ENCODE measurements at regions not wholly inside any gene's neighbourhood (a gene's known extent, or its start where the extent isn't known, plus 50 kb on each side); places are given as distances from the start of the nearest gene placed in this dataset.

DNA sequence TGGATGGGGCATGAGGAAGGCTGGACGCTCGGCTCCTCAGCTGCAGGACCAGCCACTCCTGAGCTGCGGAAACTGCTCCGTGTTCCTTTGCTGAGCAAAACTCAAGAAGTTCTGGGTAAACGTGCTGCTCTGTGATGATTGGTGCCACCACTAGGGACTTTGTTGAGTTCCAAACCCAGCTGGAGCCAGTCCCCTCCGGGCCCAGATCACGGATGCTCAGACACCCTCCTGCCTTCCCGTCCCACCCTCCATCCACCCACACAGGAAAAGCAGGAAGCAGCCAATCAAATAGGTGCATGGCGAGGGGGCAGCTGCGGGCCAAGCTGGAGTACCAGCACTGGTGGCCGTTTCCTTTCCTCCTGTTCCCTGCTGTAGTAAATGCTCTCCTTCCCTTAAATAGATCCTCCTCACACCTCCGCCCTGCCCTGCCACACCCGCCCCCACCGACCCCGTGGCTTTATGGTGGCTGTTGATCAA, 68.0 kb downstream of the ADRA2C start:
- TF ChIP-seq EZH2 (IDR thresholded peaks at IDR 0.05; ENCODE audit: borderline replicate concordance) (no peak), EZH2phosphoT487 (IDR thresholded peaks at IDR 0.05; ENCODE audit: low read depth, severe bottlenecking, unreplicated experiment) (no peak)
- TF ChIP-seq, protein P1, sequence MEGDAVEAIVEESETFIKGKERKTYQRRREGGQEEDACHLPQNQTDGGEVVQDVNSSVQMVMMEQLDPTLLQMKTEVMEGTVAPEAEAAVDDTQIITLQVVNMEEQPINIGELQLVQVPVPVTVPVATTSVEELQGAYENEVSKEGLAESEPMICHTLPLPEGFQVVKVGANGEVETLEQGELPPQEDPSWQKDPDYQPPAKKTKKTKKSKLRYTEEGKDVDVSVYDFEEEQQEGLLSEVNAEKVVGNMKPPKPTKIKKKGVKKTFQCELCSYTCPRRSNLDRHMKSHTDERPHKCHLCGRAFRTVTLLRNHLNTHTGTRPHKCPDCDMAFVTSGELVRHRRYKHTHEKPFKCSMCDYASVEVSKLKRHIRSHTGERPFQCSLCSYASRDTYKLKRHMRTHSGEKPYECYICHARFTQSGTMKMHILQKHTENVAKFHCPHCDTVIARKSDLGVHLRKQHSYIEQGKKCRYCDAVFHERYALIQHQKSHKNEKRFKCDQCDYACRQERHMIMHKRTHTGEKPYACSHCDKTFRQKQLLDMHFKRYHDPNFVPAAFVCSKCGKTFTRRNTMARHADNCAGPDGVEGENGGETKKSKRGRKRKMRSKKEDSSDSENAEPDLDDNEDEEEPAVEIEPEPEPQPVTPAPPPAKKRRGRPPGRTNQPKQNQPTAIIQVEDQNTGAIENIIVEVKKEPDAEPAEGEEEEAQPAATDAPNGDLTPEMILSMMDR (IDR thresholded peaks at IDR 0.05; ENCODE audit: poor library complexity), result no peak
- Histone ChIP-seq H3K36me3 (replicated peaks; ENCODE audit: insufficient read depth, low read depth) (no peaks in the 10 kb centered on the region), H3K79me2 (no peaks in the 10 kb centered on the region), H3K27ac (no peak overlapping the region), H3K27me3 (peaks cover 5% of the 10 kb centered on the region), H3K4me2 (no peak overlapping the region), H3K9me2 (replicated peaks; ENCODE audit: insufficient read depth) (no peaks in the 10 kb centered on the region), H2AFZ (no peak overlapping the region), H3K4me3 (no peak overlapping the region), H4K20me1 (ENCODE audit: insufficient read depth, poor library complexity, severe bottlenecking) (no peaks in the 10 kb centered on the region), H3K9me3 (ENCODE audit: low read depth) (no peaks in the 10 kb centered on the region), H3K4me1 (ENCODE audit: insufficient read depth) (no peaks in the 10 kb centered on the region)
- no peak for DNase-seq (ENCODE audit: low spot score)
- WGBS (ENCODE audit: low lambda C conversion rate, missing lambda C conversion rate), result 58% methylated on average over 15 of the region's 15 CpGs

DNA sequence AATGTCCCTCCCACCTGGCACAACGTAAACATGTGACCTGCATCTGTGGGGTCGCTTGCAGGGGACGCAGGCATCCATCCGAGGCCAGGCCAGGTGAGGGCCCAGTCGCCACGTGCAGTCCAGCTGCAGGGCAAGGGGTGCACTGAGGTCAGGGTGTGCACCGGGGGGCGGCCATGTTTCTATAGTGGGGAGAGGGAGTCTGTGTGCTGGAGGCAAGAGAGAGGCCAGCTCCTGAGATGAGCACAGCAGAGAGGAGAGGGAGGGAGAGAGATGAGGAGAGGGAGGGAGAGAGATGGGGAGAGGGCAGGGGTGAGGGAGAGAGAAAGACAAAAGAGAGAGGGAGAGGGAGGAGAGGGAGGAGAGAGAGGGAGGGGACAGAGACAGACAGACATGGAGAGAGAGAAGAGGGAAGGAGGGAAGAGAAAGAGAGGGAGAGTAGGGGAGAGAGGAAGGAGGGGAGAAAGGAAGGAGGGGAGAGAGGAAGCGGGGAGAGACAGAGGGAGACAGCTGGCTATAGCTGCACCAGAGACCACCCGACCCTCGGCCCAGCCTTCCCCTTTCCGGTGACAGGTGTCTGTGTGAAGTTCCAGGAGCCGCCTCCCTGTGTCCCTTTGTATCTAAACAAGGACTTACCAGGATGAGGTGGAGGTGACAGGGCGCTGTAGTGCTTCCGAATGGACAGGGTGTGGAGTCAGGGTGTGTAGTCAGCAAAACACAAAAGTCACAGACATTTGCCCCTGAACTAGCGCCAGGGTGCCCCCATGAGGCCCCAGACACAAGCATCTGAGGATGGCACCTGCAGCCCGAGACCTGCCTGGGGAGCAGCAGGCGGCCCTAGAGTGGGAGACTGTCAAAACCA, 68.7 kb downstream of the ADRA2C start:
- no peaks in the 10 kb centered on the region for H3K9me3 ChIP-seq (ENCODE audit: low read depth)
- TF ChIP-seq EZH2 (IDR thresholded peaks at IDR 0.05; ENCODE audit: borderline replicate concordance) (no peak), EZH2phosphoT487 (IDR thresholded peaks at IDR 0.05; ENCODE audit: low read depth, severe bottlenecking, unreplicated experiment) (no peak)
- TF ChIP-seq, protein P1 (IDR thresholded peaks at IDR 0.05; ENCODE audit: poor library complexity), result no peak
- no peak for DNase-seq (ENCODE audit: low spot score)
- no peaks in the 10 kb centered on the region for H4K20me1 ChIP-seq (ENCODE audit: insufficient read depth, poor library complexity, severe bottlenecking)
- no peak overlapping the region for H3K4me2 ChIP-seq
- H3K27me3 ChIP-seq, result peaks cover 5% of the 10 kb centered on the region
- no peak overlapping the region for H3K4me3 ChIP-seq
- H3K27ac ChIP-seq, result no peak overlapping the region
- no peaks in the 10 kb centered on the region for H3K4me1 ChIP-seq (ENCODE audit: insufficient read depth)
- H2AFZ ChIP-seq, result no peak overlapping the region
- no peaks in the 10 kb centered on the region for H3K79me2 ChIP-seq
- WGBS (ENCODE audit: low lambda C conversion rate, missing lambda C conversion rate), result 67% methylated on average over 17 of the region's 18 CpGs
- H3K9me2 ChIP-seq (replicated peaks; ENCODE audit: insufficient read depth), result no peaks in the 10 kb centered on the region
- no peaks in the 10 kb centered on the region for H3K36me3 ChIP-seq (replicated peaks; ENCODE audit: insufficient read depth, low read depth)

DNA sequence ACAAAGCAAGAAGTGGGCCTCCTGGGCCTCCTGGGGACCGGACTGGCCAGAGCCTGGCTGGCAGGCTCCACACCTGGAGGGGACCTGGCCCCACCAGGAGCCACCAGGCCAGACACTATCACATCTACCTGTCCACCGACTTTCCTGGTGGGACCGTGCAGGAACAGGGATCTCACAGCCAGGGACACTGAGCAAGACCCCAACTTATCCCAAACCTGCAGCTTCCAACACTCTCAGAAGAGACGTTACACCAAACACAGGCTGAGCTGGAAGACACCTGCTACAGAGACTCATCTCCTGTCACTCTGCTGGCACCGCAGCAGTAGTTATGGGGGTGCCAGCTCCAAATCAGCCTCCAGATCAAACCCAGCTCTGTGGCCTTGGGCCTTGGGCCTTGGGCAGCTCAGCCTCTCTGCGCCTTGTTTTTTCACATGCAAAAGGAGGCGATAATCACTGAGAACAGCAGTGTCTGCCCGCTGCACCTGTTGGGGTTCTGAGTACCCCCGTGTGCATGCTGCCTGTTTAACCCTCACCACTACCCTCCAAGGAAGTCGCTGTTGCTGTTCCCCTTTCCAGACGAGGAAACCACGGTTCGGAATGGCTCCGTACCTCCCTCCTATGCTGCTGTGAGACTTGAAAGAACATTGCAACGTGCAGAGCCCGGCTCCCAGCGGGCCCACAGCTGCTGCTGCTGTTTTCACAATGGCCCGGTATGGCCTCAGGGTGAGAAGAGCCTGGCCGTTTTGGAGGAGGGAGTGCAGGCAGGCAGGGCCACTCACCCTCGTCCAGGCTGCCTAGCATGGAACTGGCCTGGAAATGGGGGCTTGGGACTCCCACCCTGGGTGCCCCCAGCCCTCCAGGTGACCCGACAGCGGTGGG, 69.6 kb downstream of the ADRA2C start:
- Histone ChIP-seq H3K79me2 (no peaks in the 10 kb centered on the region), H3K36me3 (replicated peaks; ENCODE audit: insufficient read depth, low read depth) (no peaks in the 10 kb centered on the region), H2AFZ (no peak overlapping the region), H3K9me2 (replicated peaks; ENCODE audit: insufficient read depth) (no peaks in the 10 kb centered on the region), H3K4me2 (no peak overlapping the region), H3K4me3 (no peak overlapping the region), H3K4me1 (ENCODE audit: insufficient read depth) (no peaks in the 10 kb centered on the region), H3K27ac (no peak overlapping the region), H4K20me1 (ENCODE audit: insufficient read depth, poor library complexity, severe bottlenecking) (no peaks in the 10 kb centered on the region), H3K27me3 (peaks cover 5% of the 10 kb centered on the region), H3K9me3 (ENCODE audit: low read depth) (no peaks in the 10 kb centered on the region)
- WGBS (ENCODE audit: low lambda C conversion rate, missing lambda C conversion rate), result 51% methylated on average over 22 of the region's 22 CpGs
- DNase-seq (ENCODE audit: low spot score), result no peak
- no peak for TF ChIP-seq EZH2phosphoT487 (IDR thresholded peaks at IDR 0.05; ENCODE audit: low read depth, severe bottlenecking, unreplicated experiment)
- TF ChIP-seq, protein P1 (IDR thresholded peaks at IDR 0.05; ENCODE audit: poor library complexity), result no peak
- no peak for TF ChIP-seq EZH2 (IDR thresholded peaks at IDR 0.05; ENCODE audit: borderline replicate concordance)

All from hepatocyte (in vitro differentiated cells).